T-helper 2 cell treated with Interferon-gamma antibody and Interleukin-4, amounts not matched to agents 5 μg/mL and 100 μg/mL, for 36 hours (primary cell): ENCODE measurements at regions not wholly inside any gene's neighbourhood (a gene's known extent, or its start where the extent isn't known, plus 50 kb on each side); places are given as distances from the start of the nearest gene placed in this dataset.

Source experiments
- DNase-seq: peaks from one replicate; pipeline ENCODE4 v3.0.0; 2021; ENCODE audit warnings: low spot score
- H3K27ac Mint-ChIP-seq: one replicate; pipeline ENCODE4 v1.8.0; 2021; ENCODE audit warnings: mild to moderate bottlenecking, mixed read lengths
- H3K27me3 Mint-ChIP-seq: one replicate; pipeline ENCODE4 v1.8.0; 2021; ENCODE audit warnings: low read depth, mixed read lengths
- H3K36me3 Mint-ChIP-seq: one replicate; pipeline ENCODE4 v1.8.0; 2021; ENCODE audit warnings: low read depth, mixed read lengths
- H3K4me1 Mint-ChIP-seq: one replicate; pipeline ENCODE4 v1.8.0; 2021; ENCODE audit warnings: low read depth, mixed read lengths
- H3K4me3 Mint-ChIP-seq: one replicate; pipeline ENCODE4 v1.8.0; 2022; ENCODE audit warnings: mild to moderate bottlenecking, moderate library complexity, mixed read lengths
- H3K9me3 Mint-ChIP-seq: one replicate; pipeline ENCODE4 v1.8.0; 2021; ENCODE audit warnings: mixed read lengths

DNA sequence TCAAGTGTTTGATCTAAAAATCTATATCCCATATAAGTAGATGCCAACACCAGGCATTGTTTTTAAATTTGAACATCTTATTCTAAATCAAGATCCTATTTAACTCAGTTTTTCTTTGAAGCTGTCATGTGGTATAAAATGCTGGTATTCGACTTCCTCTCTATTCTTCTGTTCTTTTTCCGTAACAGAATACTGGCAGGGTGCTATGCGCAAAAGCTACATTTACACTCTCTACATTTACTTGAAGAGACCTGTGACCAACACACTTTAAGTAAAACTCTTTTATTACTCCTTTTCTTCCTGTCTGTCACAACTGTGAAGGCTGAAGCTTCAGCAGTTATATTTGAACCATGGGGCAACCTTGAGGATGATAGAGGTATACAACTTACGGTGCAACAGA lies 612.8 kb downstream of the C4orf33 start:
- no peaks in the 10 kb centered on the region for H3K4me1 Mint-ChIP-seq
- H3K27me3 Mint-ChIP-seq: no peaks in the 10 kb centered on the region
- DNase-seq: no peak
- H3K36me3 Mint-ChIP-seq: no peaks in the 10 kb centered on the region
- no peak overlapping the region for H3K4me3 Mint-ChIP-seq
- H3K27ac Mint-ChIP-seq: no peak overlapping the region
- no peaks in the 10 kb centered on the region for H3K9me3 Mint-ChIP-seq

DNA sequence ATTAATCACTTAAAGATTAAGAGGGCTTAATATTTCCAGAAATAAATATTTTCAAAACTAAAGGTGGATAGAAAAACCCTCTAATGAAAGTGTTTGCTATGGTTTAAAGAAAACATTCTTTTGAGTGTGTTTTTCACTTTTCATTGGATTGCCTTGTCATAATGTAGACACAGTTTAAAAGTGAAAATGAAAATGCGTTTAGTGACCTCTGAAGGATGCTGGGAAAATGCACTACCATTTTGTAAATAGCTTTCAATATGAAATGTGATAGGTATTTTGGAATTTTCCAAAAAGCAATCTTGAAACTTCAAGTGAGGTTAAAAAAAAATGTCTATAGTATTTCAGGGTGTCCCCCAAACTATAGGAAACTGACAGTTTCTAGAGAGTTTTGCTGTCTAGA lies 642.2 kb downstream of the C4orf33 start:
- Mint-ChIP-seq H3K36me3 (no peaks in the 10 kb centered on the region), H3K4me3 (no peak overlapping the region), H3K4me1 (no peaks in the 10 kb centered on the region), H3K9me3 (no peaks in the 10 kb centered on the region), H3K27me3 (no peaks in the 10 kb centered on the region), H3K27ac (no peak overlapping the region)
- no peak for DNase-seq

DNA sequence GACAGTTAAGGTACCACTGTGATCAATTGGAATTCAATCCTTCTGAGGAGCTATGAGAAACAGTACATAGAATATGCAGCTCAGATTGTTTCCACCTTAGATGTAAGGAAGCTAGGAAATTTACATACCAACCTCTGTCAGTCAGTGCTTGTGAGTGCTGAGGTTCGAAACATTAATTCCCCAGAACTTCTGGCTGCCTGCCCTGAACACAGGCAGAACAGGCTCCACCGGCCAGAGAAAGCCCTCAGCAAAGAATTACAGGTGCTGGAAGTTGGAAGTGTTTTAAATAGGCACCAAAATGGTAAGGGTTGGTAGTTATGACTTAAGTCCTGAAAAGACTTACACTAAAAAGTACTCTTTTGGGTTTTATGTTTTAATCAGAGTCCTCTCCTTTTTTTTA lies 651.8 kb downstream of the C4orf33 start:
- no peak for DNase-seq
- Mint-ChIP-seq H3K27me3 (no peaks in the 10 kb centered on the region), H3K4me3 (no peak overlapping the region), H3K27ac (no peak overlapping the region), H3K4me1 (no peaks in the 10 kb centered on the region), H3K36me3 (no peaks in the 10 kb centered on the region), H3K9me3 (no peaks in the 10 kb centered on the region)

DNA sequence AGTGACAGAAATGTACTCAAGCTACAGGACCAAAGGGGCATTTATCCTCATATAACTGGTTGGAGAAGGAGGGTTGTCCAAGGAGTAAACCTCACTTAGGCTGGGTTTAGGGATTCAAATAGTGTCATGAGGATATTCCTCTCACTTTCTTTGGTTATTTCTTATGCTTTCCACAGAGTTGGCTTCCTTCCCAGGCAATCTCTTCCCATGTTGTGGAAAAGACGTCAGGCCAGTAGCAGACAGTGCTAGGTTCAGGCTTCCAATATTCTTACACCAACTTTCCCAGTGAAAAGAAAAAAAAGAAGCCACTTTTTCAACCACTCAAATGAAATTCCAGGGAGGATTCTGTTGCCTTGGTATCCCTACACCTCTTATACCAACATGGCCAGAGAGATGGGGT lies 653.0 kb downstream of the C4orf33 start:
- Mint-ChIP-seq H3K4me3 (no peak overlapping the region), H3K4me1 (no peaks in the 10 kb centered on the region), H3K27ac (no peak overlapping the region), H3K36me3 (no peaks in the 10 kb centered on the region), H3K9me3 (no peaks in the 10 kb centered on the region), H3K27me3 (no peaks in the 10 kb centered on the region)
- no peak for DNase-seq

DNA sequence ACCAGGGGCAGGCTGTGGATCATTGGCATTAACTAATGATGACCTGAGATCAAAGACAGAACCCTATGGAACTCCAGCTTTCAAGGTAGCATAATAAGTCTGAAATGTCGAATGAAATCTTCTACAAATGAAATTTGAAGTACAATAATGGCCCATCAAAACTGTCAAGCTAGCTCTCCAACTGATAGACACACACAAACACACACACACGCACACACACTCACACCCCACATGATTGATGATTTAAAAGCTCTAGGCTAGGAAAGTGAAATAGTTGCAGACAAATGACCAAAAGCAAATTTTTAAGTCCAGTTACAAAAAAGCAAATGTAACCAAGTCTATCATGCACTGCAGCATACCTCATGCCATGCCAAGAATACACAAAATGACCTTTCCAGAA lies 655.7 kb downstream of the C4orf33 start:
- no peaks in the 10 kb centered on the region for H3K36me3 Mint-ChIP-seq
- H3K27ac Mint-ChIP-seq: no peak overlapping the region
- no peak overlapping the region for H3K4me3 Mint-ChIP-seq
- no peaks in the 10 kb centered on the region for H3K4me1 Mint-ChIP-seq
- no peaks in the 10 kb centered on the region for H3K27me3 Mint-ChIP-seq
- no peaks in the 10 kb centered on the region for H3K9me3 Mint-ChIP-seq
- DNase-seq: no peak

DNA sequence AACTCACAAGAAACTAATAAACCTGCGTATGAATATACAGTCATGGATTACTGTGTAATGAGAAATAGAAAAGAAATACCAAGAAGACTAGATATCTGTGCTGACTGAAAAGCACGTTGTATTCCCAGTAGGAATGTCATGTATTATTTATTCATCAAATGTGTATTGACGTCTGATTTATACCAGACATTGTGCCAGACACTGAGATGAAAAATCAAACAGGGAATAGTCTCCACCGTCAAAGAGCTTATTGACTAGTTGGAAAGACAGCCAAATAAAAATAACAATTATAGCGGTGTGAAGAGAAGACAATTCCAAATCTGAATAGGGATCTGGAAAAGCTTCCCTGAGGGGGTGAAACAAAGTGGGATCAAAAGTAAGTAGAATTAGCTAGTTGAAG lies 687.6 kb downstream of the C4orf33 start:
- H3K27ac Mint-ChIP-seq: no peak overlapping the region
- no peak for DNase-seq
- H3K4me1 Mint-ChIP-seq: no peaks in the 10 kb centered on the region
- H3K27me3 Mint-ChIP-seq: no peaks in the 10 kb centered on the region
- no peaks in the 10 kb centered on the region for H3K9me3 Mint-ChIP-seq
- H3K4me3 Mint-ChIP-seq: no peak overlapping the region
- no peaks in the 10 kb centered on the region for H3K36me3 Mint-ChIP-seq

DNA sequence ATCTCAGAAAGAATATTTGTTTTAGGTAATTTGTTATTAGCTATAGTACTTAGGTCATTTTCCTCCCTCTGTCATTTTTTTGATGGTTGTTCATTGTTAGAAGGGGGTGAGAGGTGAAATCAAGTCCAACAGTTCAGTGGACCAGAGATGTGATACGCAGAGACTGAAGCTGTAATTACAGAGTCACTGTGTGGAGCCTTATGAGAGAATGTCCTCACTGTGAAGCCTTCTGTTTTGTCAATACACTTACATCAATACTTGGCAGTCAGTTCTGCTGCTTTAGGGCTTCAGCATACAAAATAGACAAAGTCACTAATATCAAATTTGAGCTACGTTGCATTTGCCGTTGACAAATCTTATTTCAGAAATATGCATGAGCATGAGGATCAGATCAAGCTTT lies 692.5 kb downstream of the C4orf33 start:
- Mint-ChIP-seq H3K4me1 (no peaks in the 10 kb centered on the region), H3K27ac (no peak overlapping the region), H3K4me3 (no peak overlapping the region), H3K9me3 (no peaks in the 10 kb centered on the region), H3K36me3 (no peaks in the 10 kb centered on the region), H3K27me3 (no peaks in the 10 kb centered on the region)
- DNase-seq: no peak

DNA sequence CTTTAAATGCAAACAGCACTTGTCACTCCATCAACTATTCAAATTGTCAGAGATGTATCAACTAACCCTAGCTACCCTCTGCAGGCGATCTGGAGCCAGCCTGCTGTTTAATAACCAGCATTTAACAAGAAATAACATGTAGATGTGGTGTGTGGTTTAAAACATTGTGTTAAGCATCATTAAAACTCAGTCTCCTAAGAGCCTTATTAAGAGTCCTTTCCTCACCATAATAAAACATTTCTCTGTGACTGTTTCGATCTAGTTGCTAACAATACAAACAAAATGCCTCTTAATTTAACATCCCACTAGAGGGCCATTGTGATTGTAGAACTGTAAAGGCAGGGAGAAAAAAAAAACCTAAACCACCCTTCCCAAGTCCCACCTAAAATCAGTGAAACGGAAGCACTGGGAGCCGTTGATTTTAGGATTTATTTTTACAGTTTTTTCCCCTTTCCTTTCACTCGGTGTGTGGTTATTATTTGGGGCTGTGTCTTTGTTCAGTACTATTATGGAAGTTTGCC lies 708.6 kb downstream of the C4orf33 start:
- DNase-seq: no peak
- Mint-ChIP-seq H3K36me3 (no peaks in the 10 kb centered on the region), H3K4me3 (no peak overlapping the region), H3K4me1 (no peaks in the 10 kb centered on the region), H3K27me3 (no peaks in the 10 kb centered on the region), H3K9me3 (no peaks in the 10 kb centered on the region), H3K27ac (no peak overlapping the region)

DNA sequence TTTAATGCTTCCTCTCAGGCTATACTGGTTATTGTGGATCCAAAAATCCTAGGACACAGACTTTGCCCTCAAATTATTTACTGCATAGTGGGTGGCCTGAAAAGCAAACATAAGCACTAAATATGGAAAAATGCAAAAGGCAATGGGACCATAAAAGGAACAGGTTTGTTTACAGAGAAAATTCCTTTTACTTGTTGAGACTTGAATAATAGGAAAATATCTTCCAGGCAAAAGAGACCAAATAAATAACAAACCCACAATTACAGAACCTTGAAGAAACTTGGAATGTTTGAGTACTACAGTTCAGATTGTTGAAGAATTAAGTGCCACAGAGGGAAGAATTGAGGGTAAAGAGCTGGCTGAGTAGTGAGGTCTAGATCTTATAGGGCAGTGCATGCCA lies 711.0 kb downstream of the C4orf33 start:
- no peak for DNase-seq
- Mint-ChIP-seq H3K4me1 (no peaks in the 10 kb centered on the region), H3K36me3 (no peaks in the 10 kb centered on the region), H3K9me3 (no peaks in the 10 kb centered on the region), H3K27ac (no peak overlapping the region), H3K27me3 (no peaks in the 10 kb centered on the region), H3K4me3 (no peak overlapping the region)

DNA sequence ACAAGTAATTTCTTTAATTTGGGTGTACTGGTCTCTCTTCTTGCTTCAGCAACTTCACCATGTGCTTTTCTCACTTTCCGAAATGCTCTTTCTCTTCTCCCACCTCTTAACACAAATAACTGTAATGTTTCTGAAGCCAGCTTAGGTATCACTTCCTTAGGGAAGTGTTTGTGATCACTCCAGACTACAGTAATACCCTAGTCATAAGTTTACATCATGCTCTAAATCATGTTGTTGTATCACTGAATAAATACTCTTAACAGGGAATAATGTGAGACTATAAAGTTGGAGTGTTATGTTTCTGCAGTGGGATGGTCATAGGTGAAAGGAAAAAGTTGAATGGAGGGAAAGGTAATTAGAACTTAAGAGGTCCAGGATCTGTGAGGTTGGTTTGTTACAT lies 712.3 kb downstream of the C4orf33 start:
- H3K4me1 Mint-ChIP-seq: no peaks in the 10 kb centered on the region
- no peak overlapping the region for H3K4me3 Mint-ChIP-seq
- no peaks in the 10 kb centered on the region for H3K9me3 Mint-ChIP-seq
- DNase-seq: no peak
- H3K27me3 Mint-ChIP-seq: no peaks in the 10 kb centered on the region
- no peaks in the 10 kb centered on the region for H3K36me3 Mint-ChIP-seq
- H3K27ac Mint-ChIP-seq: no peak overlapping the region

DNA sequence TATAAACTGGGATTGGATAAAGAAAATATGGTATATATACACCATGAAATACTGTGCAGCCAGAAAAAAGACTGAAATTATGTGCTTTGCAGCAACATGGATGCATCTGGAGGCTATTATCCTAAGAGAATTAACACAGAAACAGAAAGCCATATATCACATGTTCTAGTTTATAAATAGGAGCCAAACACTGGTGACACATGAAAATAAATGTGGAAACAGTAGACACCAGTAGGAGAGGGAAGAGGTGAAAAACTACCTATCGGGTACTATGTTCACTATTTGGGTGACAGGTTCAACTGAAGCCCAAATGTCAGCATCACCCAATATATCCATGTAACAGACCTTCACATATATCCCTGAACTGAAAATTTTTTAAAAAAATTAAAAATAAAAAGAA lies 725.1 kb downstream of the C4orf33 start:
- Mint-ChIP-seq H3K4me3 (no peak overlapping the region), H3K36me3 (no peaks in the 10 kb centered on the region), H3K27me3 (no peaks in the 10 kb centered on the region), H3K4me1 (no peaks in the 10 kb centered on the region), H3K9me3 (no peaks in the 10 kb centered on the region), H3K27ac (no peak overlapping the region)
- no peak for DNase-seq

DNA sequence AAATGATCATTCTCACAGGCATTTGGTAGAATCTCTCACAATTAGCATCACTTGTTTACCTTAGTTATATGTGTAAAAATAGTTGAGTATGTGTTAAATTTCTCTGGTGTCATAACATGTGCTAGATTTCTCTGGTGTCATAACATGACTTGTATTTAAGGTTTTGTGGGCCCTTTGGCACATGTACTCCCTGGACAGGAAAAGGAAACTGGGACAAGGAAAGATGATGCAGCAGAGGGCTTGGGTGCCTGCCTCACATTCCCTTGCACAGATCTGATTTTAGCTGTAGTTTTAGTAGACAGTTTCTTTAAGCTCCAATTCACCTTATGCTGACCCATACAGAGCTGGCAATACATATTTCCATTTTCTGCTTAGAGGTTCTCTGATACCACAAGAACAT lies 726.0 kb downstream of the C4orf33 start:
- H3K9me3 Mint-ChIP-seq: no peaks in the 10 kb centered on the region
- no peaks in the 10 kb centered on the region for H3K4me1 Mint-ChIP-seq
- no peaks in the 10 kb centered on the region for H3K36me3 Mint-ChIP-seq

DNA sequence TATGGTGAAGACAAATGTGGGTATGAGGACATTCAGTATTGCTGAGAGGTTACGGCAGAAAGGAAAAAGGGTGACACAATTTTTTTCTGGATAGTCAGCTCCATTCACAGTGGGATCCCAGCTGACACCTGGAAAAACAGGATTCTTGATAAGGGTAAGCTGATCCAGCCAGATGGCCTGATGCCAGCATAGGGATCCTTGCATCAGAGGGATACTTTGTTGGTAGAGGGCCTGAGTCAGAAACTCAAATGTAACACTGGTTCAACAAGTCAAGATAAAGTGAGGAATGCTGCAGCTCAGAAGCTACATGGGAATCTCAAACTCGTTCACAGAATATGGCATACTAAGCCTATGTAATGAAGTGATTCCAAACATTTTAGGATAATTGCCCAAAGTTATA lies 726.7 kb downstream of the C4orf33 start:
- no peaks in the 10 kb centered on the region for H3K36me3 Mint-ChIP-seq
- no peak for DNase-seq
- H3K27me3 Mint-ChIP-seq: no peaks in the 10 kb centered on the region
- H3K4me3 Mint-ChIP-seq: no peak overlapping the region
- H3K4me1 Mint-ChIP-seq: no peaks in the 10 kb centered on the region
- no peak overlapping the region for H3K27ac Mint-ChIP-seq
- no peaks in the 10 kb centered on the region for H3K9me3 Mint-ChIP-seq

More for the DNA sequence above, 726.0 kb downstream of the C4orf33 start:
- no peak overlapping the region for H3K27ac Mint-ChIP-seq
- H3K4me3 Mint-ChIP-seq: no peak overlapping the region
- H3K27me3 Mint-ChIP-seq: no peaks in the 10 kb centered on the region
- DNase-seq: no peak

DNA sequence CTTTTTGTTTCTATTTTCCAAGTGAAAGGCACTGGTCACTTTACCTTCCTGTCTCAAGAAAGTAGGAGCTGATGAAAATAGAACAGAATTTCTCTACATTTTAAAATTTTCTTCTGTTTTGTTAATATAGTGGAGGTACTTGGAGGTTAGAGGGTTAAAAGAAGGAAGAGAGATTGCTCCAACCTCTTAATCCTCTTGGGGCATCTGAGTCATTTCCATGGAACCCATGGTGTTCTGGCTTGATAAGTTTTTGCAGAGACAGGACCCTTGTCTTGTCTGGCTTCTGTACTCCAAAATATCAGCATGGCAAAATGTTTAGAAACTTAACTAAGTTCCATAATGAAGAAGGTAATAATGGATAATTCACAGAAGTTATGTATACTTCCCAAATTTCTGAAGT lies 727.2 kb downstream of the C4orf33 start:
- Mint-ChIP-seq H3K4me1 (no peaks in the 10 kb centered on the region), H3K27me3 (no peaks in the 10 kb centered on the region), H3K36me3 (no peaks in the 10 kb centered on the region), H3K9me3 (no peaks in the 10 kb centered on the region), H3K27ac (no peak overlapping the region), H3K4me3 (no peak overlapping the region)
- no peak for DNase-seq

DNA sequence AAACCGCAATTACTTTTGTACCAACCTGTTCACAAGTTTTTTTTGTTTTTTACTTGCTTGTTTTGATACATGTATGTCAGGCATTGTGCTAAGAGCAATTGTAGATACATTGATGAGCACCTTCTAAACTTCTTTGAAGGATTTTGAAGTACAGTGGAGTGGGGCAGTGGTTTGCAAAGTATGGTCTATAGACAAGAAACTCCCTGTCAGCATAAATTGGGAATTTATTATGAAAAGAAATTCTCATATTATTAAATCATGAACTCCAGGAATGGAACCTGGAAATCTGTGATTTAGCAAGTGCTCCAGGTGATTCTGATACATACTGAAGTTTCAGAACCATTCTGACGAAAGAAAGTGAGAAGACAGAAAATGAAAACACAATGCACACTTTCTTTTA lies 733.4 kb downstream of the C4orf33 start:
- H3K9me3 Mint-ChIP-seq: no peaks in the 10 kb centered on the region
- no peak overlapping the region for H3K4me3 Mint-ChIP-seq
- no peaks in the 10 kb centered on the region for H3K4me1 Mint-ChIP-seq
- H3K27me3 Mint-ChIP-seq: no peaks in the 10 kb centered on the region
- H3K36me3 Mint-ChIP-seq: no peaks in the 10 kb centered on the region
- no peak overlapping the region for H3K27ac Mint-ChIP-seq
- no peak for DNase-seq
